ENCODE measurements at regions not wholly inside any gene's neighbourhood (a gene's known extent, or its start where the extent isn't known, plus 50 kb on each side); places are given as distances from the start of the nearest gene placed in this dataset.

- no peak for TF ChIP-seq POLR2AphosphoS5 (IDR thresholded peaks at IDR 0.05; ENCODE audit: low read depth, low read length)
- TF ChIP-seq POLR2A (IDR thresholded peaks at IDR 0.05; ENCODE audit: low read depth, low read length), result no peak
- TF ChIP-seq TAF1 (IDR thresholded peaks at IDR 0.05; ENCODE audit: low read depth, low read length), result no peak
- TF ChIP-seq SPI1 (IDR thresholded peaks at IDR 0.05; ENCODE audit: low read depth, low read length), result no peak
- TF ChIP-seq PAX5 (IDR thresholded peaks at IDR 0.05; ENCODE audit: insufficient read depth, low read length, severe bottlenecking), result no peak
- no peak for TF ChIP-seq POU2F2 (IDR thresholded peaks at IDR 0.05; ENCODE audit: low read depth, low read length)
Measured at GRCh38 chr3:3636815-3637214, 162.4 kb upstream of the LRRN1 start.
